Kidney (tissue), 13 donors: ENCODE measurements at regions not wholly inside any gene's neighbourhood (a gene's known extent, or its start where the extent isn't known, plus 50 kb on each side); places are given as distances from the start of the nearest gene placed in this dataset.

Experiments used
- DNase-seq, 5 donors: peaks; one replicate each; pipeline ENCODE4 v3.0.0-alpha.2; 2013 to 2020
- FAIRE-seq: peaks from 2 replicates; lab custom pipeline; 2012; peaks lifted over from hg19 to GRCh38; lab: Jason Lieb, UNC
- H3K27ac ChIP-seq, 2 donors: one replicate each; pipeline ENCODE4 v1.7.0; 2013; ENCODE audit warnings: low read depth in 2 of 2, low read length in 2 of 2, inconsistent platforms in 1 of 2
- H3K27me3 ChIP-seq: one replicate; pipeline ENCODE4 v1.7.1; 2013; ENCODE audit warnings: low read length, inconsistent platforms; ENCODE audit not compliant: control insufficient read depth, insufficient read depth
- H3K36me3 ChIP-seq, 3 donors: one replicate each; pipeline versions ENCODE4 v1.7.0 to v1.7.1; 2013; ENCODE audit warnings: low read length in 3 of 3, control low read depth in 1 of 3, inconsistent platforms in 1 of 3; ENCODE audit not compliant: insufficient read depth in 3 of 3, control insufficient read depth in 2 of 3
- H3K4me1 ChIP-seq, 3 donors: one replicate each; pipeline versions ENCODE4 v1.7.0 to v1.7.1; 2013; ENCODE audit warnings: low read length in 3 of 3, inconsistent platforms in 1 of 3, low read depth in 1 of 3; ENCODE audit not compliant: control insufficient read depth in 2 of 3, insufficient read depth in 2 of 3
- H3K4me3 ChIP-seq, 3 donors: one replicate each; pipeline versions ENCODE4 v1.7.0 to v1.8.1; 2013; ENCODE audit warnings: low read length in 3 of 3, control low read depth in 1 of 3, inconsistent platforms in 1 of 3
- H3K9ac ChIP-seq, 3 donors: one replicate each; pipeline versions ENCODE4 v1.7.0 to v1.7.1; 2013; ENCODE audit warnings: low read length in 3 of 3, control low read depth in 1 of 3, inconsistent platforms in 1 of 3
- H3K9me3 ChIP-seq, 3 donors: one replicate each; pipeline versions ENCODE4 v1.7.0 to v1.7.1; 2013; ENCODE audit warnings: low read length in 3 of 3, control low read depth in 1 of 3, inconsistent platforms in 1 of 3; ENCODE audit not compliant: control insufficient read depth in 2 of 3, insufficient read depth in 1 of 3
- intact Hi-C: fragments of 100-400 bp; cut with DNase I; formaldehyde crosslinking; loops from one replicate; pipeline ENCODE4 v1.11.1; 2022
- TF ChIP-seq, protein P1 (sequence below): IDR thresholded peaks from 3 replicates; pipeline ENCODE4 v1.5.1; 2012; ENCODE audit warnings: mild to moderate bottlenecking, moderate library complexity, borderline replicate concordance; ENCODE audit not compliant: insufficient read depth; ENCODE audit errors: extremely low read depth
- donor health status: control.
- donor health status: control.
- donor health status: control.
- donor health status: control.
- donor health status: control.
- donor health status: DM: yes; HTN: yes; CAD: no.
- donor health status: Normal renal cell carcinoma (clear cell type).

- no peaks in the 10 kb centered on the region for H3K36me3 ChIP-seq
- intact Hi-C loops, result no loop called here
- H3K4me1 ChIP-seq, result no peaks in the 10 kb centered on the region
- no peak overlapping the region for H3K9ac ChIP-seq
- no peak overlapping the region for H3K27ac ChIP-seq
- TF ChIP-seq, protein P1, sequence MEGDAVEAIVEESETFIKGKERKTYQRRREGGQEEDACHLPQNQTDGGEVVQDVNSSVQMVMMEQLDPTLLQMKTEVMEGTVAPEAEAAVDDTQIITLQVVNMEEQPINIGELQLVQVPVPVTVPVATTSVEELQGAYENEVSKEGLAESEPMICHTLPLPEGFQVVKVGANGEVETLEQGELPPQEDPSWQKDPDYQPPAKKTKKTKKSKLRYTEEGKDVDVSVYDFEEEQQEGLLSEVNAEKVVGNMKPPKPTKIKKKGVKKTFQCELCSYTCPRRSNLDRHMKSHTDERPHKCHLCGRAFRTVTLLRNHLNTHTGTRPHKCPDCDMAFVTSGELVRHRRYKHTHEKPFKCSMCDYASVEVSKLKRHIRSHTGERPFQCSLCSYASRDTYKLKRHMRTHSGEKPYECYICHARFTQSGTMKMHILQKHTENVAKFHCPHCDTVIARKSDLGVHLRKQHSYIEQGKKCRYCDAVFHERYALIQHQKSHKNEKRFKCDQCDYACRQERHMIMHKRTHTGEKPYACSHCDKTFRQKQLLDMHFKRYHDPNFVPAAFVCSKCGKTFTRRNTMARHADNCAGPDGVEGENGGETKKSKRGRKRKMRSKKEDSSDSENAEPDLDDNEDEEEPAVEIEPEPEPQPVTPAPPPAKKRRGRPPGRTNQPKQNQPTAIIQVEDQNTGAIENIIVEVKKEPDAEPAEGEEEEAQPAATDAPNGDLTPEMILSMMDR, result no peak
- no peak for DNase-seq
- no peak overlapping the region for H3K4me3 ChIP-seq
- H3K27me3 ChIP-seq, result no peaks in the 10 kb centered on the region
- no peaks in the 10 kb centered on the region for H3K9me3 ChIP-seq
- FAIRE-seq, result no peak
Observed at GRCh38 chrX:20829665-20830491, 544.3 kb upstream of the CNKSR2 start.

DNA sequence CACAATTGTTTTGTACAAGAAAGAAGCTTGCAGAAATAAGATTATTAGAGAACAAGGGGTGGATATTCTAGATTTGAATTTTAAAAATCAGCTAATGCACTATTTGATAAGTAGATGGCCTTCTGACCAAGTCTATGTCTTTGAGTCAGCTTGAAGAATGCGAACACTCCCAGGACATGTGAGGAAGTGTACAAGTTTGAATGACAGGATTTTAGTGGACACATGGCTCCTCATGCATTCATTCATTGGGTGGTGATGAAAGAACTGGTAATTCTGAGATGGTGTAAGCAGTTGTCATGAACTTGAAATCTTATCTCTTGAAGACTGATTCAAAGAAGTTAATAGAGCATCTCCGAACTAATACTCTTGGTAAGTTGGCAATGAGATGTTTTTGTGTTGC is 548.2 kb upstream of the CNKSR2 start:
- Histone ChIP-seq H3K4me3 (no peak overlapping the region), H3K9ac (no peak overlapping the region), H3K9me3 (no peaks in the 10 kb centered on the region), H3K27me3 (no peaks in the 10 kb centered on the region), H3K4me1 (no peaks in the 10 kb centered on the region), H3K27ac (no peak overlapping the region), H3K36me3 (no peaks in the 10 kb centered on the region)
- DNase-seq (no peak), FAIRE-seq (no peak)
- TF ChIP-seq, protein P1, result no peak
- intact Hi-C loops, result no loop called here

DNA sequence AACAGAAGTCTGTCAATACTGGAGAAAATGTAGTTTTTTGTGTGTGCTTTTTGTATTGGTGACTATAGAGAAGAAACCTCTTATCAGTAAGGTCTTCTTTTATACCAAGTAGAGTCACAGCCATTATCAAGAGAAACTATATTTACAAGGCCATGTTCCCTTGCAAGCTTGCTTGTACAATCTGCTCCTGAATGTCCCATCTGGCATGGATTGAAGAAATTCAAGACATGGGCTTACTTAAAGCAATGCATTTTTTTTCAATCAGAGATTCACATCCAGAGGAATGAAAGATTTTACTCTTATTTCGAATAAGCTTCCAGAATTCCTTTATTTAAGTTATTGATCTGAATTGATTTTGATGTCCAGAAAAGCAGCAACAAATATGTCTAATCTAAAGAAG is 537.3 kb upstream of the RPS6KA3 start:
- Histone ChIP-seq H3K27ac (no peak overlapping the region), H3K9me3 (no peaks in the 10 kb centered on the region), H3K36me3 (no peaks in the 10 kb centered on the region), H3K27me3 (no peaks in the 10 kb centered on the region), H3K4me1 (no peaks in the 10 kb centered on the region), H3K9ac (no peak overlapping the region), H3K4me3 (no peak overlapping the region)
- FAIRE-seq, result no peak
- intact Hi-C loops, result no loop called here
- TF ChIP-seq, protein P1, result no peak
- DNase-seq, result no peak
